ENCODE measurements at regions not wholly inside any gene's neighbourhood (a gene's known extent, or its start where the extent isn't known, plus 50 kb on each side); places are given as distances from the start of the nearest gene placed in this dataset.

- TF ChIP-seq POLR2AphosphoS5 (IDR thresholded peaks at IDR 0.05; ENCODE audit: low read length) (no peak), NRF1 (conservative IDR thresholded peaks at IDR 0.05; ENCODE audit: low read depth, low read length) (no peak), JUND (IDR thresholded peaks at IDR 0.05; ENCODE audit: low read depth, low read length) (no peak), FOXM1 (IDR thresholded peaks at IDR 0.05; ENCODE audit: low read depth, low read length) (no peak), SP1 (IDR thresholded peaks at IDR 0.05; ENCODE audit: low read depth, low read length) (no peak)
- TF ChIP-seq, protein P1, sequence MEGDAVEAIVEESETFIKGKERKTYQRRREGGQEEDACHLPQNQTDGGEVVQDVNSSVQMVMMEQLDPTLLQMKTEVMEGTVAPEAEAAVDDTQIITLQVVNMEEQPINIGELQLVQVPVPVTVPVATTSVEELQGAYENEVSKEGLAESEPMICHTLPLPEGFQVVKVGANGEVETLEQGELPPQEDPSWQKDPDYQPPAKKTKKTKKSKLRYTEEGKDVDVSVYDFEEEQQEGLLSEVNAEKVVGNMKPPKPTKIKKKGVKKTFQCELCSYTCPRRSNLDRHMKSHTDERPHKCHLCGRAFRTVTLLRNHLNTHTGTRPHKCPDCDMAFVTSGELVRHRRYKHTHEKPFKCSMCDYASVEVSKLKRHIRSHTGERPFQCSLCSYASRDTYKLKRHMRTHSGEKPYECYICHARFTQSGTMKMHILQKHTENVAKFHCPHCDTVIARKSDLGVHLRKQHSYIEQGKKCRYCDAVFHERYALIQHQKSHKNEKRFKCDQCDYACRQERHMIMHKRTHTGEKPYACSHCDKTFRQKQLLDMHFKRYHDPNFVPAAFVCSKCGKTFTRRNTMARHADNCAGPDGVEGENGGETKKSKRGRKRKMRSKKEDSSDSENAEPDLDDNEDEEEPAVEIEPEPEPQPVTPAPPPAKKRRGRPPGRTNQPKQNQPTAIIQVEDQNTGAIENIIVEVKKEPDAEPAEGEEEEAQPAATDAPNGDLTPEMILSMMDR (IDR thresholded peaks at IDR 0.05 in 2 of 3, conservative IDR thresholded peaks at IDR 0.05 in 1 of 3; ENCODE audit: control insufficient read depth in 2 of 3, extremely low read depth in 1 of 3, insufficient read depth in 1 of 3, low read depth in 3 of 3, low read length in 3 of 3), result no peak
Measured at GRCh38 chr18:28559511-28559910, 382.6 kb upstream of the CDH2 start.
